Activated CD8-positive, alpha-beta memory T cell treated with anti-CD3 and anti-CD28 coated beads, Interleukin-2, amount 50 U/mL, for 48 hours (primary cell): ENCODE measurements at regions not wholly inside any gene's neighbourhood (a gene's known extent, or its start where the extent isn't known, plus 50 kb on each side); places are given as distances from the start of the nearest gene placed in this dataset.

Experiments
- DNase-seq: peaks from one replicate; pipeline ENCODE4 v3.0.0-alpha.2; 2020

DNA sequence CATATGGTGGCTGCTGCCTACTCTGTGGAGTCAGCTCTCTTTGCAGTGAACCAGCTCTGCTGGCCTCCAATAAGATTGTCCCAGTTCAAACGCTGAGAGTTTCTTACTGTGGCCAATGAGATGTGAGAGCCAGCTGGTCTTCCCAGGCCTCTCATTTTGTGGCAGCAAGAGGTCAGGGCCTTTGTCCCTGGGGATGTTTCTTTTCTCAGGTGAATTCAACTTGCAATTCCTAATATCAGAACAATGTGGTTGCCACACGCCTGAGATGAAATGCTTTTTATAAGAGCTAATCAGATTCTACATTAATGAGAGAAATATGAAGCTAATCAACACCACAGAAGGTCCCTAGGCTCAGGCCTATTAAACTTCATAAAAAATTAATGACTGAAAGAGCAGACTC is 660.1 kb upstream of the CAMK1G start:
- DNase-seq = no peak

DNA sequence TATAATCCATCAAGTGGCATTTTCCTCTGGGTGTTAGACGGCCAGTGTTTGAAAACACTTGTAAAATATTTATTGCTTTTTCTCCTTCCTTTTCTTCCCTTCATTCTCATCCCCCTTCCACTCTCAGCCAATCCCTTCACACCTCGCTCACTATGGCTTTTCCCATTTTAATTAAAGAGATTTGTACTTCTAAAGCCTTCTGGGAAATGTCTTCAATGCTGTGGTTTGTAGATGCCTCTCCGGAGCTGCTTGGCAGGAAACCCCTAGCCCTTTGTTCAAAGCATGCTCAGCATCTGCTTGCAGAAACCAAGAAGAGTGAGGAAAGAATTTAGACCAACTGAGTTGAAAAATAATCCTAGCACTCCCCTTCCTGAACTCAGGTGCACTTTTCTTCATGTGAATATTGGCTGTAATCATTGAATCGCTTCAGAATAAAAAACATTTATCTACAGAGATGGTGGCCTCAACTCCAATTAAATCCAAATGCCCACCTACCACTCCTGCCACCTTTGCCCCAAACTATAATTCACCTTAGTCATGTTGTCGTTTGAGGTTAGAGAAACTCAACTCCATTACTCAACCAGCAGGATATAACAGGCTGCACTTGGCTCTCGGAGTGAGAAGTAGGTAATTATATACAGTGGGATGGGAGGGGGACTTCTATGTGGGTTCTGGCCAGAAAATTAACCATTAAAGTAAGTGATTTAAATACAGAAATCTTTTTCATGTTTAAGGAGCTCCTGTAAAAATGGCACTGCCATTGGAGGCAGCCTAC is 659.4 kb upstream of the CAMK1G start:
- no peak for DNase-seq

DNA sequence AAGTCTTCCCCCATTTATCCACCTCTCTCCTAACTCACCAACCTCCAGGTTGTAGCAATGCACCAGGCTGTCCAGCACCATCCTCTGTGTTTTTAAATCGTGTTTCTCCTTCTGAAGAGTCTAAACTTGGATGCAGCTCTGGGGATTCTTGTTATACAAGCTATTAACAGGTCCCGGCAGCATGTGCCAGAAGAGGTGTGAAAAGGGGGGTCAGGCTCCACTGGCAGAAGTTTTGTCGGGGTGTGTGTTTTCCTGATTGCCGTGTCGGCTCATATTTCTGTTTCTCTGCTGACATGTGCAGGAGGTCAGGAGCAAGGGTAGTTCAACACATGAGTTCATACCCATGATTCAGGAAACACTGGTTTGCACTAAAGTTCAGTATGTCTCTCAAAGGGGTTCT is 658.6 kb upstream of the CAMK1G start:
- no peak for DNase-seq

DNA sequence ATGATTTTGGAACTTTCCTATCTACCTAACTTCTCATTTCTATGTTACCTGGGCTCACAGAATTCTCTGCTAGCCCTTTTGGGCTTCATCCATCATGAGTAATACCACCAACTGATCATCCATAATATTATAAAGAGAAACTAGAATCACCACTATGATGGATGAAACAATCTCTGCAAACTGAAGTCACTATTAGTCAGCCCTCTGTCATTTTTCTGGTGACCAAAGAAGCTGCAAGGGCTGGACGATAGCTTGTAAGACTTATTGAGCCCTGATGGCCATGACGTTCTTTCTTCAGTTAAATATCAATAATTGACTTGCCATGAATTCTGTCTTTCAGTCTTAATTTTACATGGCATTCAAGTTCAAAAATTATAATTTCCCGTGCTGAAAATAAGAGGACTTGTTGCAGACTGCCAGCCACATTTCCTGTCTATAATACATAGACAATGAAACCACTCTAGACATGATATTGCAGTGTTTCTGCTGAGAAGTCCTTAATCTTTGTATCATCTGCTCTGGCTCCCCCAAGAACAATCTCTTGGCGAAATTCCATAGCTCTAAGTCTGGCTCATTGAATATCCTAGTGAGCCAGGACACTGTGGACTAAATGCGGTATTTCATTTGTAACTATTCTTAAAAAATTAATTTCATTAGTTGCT is 655.0 kb upstream of the CAMK1G start:
- no peak for DNase-seq

DNA sequence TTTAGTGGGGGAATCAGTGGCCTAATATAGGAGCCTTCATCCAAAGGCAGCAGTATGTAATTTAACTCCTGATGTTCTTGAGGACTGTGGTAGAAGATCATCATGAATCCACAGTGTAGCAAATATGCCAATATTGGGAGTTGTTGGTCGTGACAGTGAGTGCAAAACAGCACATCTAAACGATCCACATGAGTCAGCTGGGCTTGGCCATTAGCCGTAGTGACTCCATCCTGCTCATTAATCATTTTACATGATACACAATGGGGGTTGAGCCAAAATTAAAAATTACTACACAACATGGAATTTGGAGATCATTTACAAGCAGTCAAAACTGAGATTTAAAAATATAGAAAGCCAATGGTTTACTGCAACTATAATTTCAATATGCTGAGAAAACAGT is 653.9 kb upstream of the CAMK1G start:
- no peak for DNase-seq

DNA sequence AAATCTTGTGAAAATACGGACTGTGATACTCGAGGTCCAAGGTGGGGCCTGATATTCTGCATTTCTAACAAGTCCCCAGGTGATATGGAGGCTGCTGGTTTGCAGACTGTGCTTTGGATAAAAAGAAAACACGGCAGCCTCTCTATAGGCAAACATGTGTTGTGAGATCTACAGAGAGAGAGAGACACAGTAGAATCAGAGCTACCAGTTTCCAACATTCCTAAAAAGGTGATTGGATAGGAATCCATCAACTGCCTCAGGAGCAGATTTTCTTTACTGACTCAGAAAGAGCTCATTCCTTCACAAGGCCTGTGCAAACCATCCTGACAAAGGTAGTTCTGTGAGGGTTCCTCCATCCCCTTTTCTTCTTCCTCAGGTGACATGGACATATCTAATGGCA is 651.6 kb upstream of the CAMK1G start:
- no peak for DNase-seq

DNA sequence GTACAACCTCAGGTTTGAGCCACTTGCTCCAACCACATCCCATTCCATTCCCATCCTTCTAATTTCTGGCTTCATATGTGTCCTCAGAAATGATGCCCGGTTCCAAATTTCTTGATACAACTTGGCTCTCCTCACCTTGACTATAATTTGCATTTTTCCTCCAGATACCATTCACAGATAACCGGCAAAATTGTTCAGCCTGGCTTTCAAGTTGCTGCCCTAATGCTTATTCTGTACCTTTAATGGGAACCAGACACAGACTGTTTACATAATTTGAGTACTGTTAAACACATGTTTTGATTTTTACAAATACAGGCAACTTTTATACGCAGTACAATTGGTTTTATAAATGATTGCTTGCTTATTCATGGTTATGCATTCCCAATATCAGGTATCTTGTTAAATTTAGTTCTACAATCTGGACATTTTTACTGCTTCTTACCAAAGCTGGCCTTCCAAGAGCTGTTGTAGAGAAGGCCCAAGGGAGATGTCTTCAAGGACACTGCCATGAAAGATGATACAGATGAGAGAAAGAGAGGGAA is 649.5 kb upstream of the CAMK1G start:
- DNase-seq = no peak

DNA sequence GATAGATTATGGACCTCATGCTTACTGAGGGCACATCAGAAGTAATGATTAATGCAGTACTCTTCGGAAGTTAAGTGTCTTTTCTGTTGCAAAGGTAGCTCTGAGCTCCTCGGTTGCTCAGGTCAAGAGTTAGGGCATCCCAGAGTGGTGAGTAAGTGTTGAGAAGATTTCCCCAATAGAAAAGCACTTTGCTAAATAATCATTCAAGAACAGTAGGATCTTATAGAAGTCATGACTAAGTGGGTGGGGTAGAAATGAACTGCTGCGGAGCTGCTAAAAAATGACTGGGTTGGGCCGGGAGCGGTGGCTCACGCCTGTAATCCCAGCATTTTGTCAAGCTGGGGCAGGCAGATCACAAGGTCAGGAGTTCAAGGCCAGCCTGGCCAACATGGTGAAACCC is 648.6 kb upstream of the CAMK1G start:
- DNase-seq = no peak

DNA sequence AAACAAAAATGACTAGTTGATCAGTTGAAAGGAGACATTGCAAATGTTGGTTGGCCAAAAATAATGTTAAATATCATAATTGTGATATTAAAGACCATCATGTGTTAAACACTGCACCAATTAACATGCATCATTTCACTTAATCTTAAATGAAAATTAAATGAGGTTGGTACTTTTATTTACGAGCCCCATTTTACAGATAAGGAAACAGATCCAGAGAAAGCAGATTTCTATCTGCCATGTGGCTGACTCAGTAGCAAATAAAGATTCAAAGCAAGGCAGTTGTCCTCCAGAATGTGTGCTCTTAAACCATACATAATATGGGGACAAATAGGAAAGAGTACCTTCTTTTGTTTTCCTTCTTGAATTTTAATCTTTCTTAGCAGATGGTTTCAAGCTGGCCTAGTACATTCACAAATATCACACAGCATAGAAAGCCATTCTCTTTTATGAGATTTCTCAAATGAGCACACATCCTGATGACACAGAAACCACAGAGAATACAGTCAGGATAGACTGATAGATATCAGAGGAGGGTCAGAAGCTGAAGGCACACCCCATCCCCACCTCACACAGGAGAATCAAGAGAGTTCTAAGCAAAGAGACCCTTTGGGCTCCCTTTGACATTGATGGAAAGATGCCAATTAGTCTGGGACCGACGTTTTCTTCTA is 647.9 kb upstream of the CAMK1G start:
- no peak for DNase-seq

DNA sequence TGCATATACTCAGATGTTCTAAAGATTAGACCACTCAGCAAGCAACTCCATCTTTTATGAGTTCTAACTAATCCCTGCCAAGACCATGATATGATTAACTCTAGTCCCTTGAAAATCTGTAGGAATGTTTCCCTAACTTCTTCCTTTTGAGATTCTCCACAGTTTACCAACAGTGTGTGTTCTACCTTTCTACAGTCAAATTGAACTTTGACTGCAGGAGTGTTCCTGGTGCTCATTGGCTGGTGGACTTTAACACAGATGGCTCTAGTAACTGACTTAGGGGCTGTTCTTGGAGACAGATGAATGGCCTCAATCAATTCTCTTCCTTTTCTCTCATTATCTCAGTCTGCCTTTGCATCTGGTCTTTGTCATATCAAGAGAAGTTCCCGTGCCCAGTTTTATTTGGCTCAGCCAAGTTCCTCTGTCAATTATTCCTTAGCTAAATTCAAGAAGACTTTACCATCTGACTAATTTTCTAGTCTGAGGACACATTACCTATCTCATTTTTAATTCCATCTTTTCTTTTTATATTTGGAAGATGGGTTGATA is 643.9 kb upstream of the CAMK1G start:
- DNase-seq = no peak

DNA sequence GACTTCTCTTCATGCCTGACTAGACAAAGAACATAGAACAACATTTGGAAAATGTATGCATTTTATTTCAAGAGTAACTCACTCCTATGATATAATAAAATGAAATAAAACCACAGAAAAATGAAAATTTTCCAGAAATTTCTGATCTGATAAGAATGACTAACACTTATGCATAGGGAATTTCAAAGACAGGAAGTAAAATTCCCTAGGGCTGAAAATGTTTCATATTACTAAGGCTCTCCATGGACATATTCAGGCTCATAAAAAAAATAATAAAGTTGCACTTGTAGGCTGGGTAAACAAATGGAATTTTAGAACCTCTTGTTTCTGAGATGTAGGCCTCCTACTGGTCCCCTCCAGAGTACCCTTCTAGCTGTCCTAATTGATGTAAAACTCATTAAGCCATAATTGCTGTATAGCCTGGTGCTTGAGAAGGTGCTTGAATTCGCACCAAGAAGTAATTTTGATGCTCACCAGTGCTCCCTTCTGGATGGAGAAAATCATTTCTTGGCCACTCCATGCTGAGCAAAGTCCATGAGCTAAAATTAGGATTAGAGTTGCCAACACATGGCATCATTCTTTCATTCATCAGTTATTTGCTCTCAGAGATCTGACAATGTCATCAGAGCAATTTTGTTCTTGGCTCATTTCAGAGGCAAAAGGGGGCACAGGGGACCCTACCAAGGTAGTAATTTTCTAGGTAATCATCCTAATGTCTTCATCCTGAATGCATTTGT is 641.0 kb upstream of the CAMK1G start:
- DNase-seq = no peak

DNA sequence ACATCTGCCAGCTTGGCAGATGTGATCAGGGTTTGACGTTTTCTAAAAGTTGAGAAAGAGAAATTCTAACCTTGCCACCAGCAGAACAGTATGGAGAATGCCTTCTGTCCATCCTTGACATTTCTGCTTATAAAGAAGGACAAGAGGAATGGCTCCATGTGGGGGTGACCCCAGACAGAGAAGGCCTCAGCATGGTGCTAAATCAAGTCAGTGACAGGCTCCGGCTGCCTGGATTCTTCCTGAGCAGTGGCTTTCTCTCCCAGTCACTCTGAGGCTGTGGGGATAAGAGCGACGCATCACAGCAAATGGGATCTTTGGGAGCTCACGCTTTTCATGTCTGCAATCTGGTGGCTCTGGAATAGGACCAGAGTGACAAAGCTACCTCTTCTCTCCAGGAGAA is 640.2 kb upstream of the CAMK1G start:
- no peak for DNase-seq

DNA sequence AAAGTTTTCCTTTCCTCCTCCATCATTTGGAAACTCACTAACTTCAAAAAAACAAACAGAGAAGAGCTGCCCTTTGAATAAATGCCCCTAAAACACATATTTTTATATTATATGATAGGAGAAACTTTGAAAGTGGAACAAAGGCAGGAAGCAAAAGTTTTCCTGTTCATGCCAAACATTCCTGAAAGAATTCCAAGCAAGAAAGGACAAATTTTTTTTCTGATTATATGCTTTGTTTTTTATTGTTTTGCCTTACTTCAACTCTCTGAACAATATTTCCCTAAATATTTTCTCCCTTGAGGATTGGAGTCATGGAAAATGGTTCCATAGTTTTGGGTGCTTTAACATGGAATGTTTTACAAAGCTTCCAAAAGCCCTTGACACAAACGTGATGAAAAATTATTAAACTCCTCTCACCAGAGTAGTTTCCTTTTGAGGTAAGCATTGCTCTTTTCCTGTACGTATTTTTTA is 638.5 kb upstream of the CAMK1G start:
- no peak for DNase-seq

DNA sequence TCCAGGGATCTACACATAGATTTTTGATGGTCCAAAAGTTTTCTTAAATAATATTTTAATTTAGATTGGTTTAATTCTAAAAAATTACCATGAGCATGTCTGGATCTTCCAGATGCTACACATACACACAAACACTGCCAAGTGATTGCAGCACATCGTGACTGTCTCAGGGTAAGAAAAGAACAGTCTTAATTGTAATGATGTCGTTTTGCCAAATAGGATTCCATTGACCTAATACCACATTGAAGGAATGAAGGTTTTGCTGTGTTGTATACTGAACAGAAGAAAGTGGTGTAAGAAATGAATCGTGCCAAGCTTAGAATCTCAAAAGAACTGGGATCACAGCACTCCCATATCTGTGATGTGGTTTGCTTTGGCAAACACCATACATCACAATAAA is 633.3 kb upstream of the CAMK1G start:
- no peak for DNase-seq

DNA sequence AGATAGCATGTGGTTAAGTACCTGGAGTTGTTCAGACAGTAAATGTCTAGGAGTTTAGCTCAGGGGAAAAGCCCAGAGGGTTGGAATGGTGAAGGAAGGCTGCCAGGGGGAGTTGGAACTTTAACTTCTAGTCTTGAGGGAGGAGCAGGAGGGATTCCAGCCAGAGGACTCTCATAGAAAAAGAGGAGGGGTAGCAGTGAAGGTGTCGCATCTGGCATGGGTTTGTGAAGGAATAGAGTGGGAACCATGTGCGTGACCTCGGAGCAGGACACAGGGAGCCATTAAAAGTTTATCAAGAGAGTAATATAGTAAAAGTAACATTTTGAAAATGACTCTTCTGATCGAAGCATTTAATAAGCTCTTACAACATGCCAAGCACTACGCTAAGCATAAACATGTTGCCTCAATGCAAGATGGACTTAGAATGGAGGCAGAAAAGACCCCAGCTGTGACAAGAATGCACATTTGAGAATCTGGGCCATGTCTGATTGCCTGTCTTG is 632.4 kb upstream of the CAMK1G start:
- no peak for DNase-seq

DNA sequence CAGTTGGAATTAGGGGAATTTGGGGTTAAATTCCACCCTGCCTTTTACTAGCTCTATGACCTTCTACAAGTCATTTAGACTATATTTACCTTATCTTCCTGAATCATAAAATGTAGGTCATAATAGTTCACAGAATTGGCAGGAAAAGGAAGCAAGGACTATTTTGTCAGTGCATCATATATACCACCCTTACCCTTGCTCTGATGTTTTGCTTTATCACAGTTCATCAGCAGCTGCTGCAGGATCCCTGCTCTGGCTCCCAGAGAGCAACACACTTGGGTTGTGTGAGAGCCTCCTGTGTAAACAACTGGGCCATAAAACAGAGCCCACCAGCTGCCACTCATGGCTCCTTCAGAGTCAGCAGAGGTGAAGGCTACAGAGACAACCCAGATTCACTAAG is 631.6 kb upstream of the CAMK1G start:
- DNase-seq = no peak

DNA sequence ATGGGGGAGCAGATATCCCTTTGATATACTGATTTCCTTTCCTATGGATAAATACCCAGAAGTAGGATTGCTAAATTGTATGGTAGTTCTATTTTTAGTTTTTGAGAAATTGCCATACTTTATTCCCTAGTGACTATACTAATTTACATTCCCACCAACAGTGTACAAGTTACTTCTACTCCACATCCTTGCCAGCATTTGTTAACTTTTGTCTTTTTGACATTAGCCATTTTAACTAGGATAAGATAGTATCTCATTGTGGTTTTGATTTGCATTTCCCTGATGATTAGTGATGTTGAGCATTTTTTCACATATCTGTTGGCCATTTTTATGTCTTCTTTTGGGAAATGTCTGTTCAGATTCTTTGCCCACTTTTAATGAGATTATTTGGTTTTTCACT is 620.6 kb upstream of the CAMK1G start:
- no peak for DNase-seq

DNA sequence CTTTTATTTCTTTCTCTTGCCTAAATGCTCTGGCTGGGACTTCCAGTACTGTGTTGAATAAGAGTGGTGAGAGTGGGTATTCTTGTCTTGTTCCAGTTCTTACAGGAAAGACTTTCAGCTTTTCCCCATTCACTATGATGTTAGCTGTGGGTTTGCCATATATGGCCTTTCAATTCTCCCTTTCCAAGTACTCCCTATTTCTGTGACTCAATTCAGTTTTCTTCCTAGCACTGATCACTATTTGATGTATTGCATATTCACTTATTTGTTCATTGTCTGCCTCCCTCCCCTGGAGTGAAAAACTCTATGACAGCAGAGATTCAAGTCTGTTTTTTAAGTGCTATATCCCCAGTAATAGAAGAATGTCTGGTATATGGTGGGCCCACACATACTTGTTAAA is 618.2 kb upstream of the CAMK1G start:
- no peak for DNase-seq

DNA sequence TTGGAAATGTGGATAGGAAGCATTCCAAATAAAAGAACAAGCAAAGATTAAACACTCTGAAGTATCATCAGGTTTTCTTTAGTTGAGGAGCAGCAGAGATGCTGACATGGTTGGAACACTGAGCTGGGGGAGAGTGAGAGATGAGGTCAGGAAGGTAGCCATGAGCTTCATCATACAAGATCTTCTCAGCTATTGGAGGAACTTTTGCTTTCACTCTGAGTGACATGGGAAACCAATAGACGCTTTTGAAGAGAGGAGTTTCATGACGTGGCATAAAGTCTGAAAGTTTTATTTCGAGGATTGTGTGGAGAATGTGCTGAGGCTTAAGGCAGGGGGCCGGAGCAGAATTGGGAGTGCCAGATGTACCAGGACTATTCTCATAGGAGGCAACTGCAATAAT is 616.2 kb upstream of the CAMK1G start:
- DNase-seq = no peak

DNA sequence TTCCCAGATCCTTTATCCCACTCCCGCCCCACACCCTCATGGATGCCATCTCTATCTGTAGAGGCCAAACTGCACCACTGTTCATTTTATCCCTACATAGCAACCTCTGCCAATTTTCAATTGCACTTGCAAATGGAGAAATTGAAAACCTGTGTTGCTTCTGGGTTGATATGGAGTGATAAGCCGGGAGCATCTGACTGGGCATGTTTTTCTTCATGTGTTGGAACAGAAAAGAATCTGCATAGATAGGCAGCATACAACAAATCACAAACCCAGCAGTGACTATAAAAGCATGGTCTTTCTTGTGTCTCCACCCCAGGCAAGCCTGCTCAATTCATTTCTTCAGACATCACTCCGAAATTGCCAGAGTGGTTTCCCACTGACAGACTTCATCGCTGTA is 608.8 kb upstream of the CAMK1G start:
- no peak for DNase-seq

DNA sequence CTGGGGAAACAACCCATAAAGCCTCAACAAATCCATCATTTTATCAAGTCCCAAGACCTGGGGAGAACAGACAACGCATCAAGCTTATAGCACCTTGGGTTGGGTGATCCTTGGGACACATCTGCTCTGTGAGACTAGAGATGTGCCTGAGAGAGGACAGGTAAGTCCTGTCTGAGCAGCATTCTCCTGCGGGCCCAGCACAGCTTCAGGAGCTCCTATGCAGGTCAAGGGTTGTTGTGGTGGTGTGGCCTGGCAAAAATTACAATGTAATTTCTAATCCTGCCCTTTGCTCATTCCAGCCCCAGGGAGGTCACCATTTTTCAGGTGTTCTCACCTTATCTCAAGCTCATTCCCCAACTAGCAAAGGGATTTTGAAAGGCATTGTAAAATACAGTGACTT is 608.1 kb upstream of the CAMK1G start:
- DNase-seq = no peak

DNA sequence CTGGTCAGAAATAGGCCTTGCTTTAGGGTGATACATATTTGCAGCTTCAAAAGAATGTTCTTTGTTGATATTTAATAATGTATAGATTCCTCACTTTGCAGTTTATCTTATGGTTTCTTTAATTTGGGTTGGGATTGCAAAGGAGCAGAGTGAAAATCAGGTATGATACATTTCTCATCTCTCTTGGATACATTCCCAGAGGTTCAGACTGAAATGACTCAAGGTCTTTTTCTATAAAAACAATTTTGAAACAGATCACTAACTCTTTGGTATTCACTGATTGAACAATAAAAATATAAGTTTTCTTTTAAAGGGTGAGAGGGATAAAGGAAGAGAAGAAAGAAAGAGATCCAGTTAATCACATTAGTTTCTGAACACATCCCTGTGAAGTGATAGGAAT is 606.5 kb upstream of the CAMK1G start:
- DNase-seq = no peak
